ENCODE measurements at regions not wholly inside any gene's neighbourhood (a gene's known extent, or its start where the extent isn't known, plus 50 kb on each side); places are given as distances from the start of the nearest gene placed in this dataset.

DNA sequence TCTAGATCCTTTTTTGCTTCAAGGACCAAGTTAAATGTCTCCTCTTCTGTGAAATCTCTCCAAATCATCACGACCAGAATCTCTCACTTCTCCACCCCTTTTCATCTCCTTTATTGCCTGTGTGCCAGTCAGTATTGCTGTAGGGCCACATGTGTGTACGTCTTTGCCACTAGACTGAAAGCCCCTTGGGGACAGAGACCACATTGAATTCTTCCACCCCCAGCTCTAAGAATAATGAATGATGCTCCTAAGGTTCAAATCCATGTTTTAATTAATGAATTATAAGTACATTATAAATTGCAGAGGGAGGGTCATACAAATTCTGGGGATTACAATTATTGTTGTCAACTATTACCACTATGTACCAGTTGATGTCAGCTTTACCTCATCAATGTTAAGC, 343.8 kb downstream of the USP25 start:
- no peak overlapping the region for H3K4me3 ChIP-seq (ENCODE audit: low read depth, low read length)
- DNase-seq (ENCODE audit: low read depth), result no peak
- TF ChIP-seq, protein P1, sequence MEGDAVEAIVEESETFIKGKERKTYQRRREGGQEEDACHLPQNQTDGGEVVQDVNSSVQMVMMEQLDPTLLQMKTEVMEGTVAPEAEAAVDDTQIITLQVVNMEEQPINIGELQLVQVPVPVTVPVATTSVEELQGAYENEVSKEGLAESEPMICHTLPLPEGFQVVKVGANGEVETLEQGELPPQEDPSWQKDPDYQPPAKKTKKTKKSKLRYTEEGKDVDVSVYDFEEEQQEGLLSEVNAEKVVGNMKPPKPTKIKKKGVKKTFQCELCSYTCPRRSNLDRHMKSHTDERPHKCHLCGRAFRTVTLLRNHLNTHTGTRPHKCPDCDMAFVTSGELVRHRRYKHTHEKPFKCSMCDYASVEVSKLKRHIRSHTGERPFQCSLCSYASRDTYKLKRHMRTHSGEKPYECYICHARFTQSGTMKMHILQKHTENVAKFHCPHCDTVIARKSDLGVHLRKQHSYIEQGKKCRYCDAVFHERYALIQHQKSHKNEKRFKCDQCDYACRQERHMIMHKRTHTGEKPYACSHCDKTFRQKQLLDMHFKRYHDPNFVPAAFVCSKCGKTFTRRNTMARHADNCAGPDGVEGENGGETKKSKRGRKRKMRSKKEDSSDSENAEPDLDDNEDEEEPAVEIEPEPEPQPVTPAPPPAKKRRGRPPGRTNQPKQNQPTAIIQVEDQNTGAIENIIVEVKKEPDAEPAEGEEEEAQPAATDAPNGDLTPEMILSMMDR (IDR thresholded peaks at IDR 0.05; ENCODE audit: insufficient read depth, low read depth, low read length, missing control alignments), result no peak

DNA sequence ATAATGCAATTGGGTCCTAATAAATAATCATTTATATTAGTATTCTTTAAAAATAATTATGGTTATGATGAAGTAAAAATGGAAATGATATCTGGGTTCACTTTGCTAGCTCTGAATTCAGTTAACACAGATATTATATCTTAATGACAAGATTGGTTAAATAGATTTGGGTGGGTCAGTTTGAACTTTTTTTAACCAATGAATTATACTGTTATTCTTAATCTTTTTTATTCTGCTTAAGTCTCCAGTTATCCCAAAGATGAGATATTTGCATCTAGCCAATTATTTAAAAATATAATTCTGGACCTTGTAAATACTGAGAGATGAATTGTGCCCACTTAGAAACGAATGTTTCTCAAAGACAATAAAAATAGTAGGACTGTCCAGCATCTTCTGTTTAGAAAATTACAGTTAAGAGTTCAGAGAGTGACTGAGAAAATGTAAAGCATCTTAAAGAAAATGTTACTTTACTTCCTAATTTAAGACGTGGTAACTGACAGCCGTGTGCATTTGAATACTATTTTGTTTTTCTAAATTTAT, 345.2 kb downstream of the USP25 start:
- H3K4me3 ChIP-seq (ENCODE audit: low read depth, low read length), result no peak overlapping the region
- TF ChIP-seq, protein P1 (IDR thresholded peaks at IDR 0.05; ENCODE audit: insufficient read depth, low read depth, low read length, missing control alignments), result no peak
- DNase-seq (ENCODE audit: low read depth), result no peak

DNA sequence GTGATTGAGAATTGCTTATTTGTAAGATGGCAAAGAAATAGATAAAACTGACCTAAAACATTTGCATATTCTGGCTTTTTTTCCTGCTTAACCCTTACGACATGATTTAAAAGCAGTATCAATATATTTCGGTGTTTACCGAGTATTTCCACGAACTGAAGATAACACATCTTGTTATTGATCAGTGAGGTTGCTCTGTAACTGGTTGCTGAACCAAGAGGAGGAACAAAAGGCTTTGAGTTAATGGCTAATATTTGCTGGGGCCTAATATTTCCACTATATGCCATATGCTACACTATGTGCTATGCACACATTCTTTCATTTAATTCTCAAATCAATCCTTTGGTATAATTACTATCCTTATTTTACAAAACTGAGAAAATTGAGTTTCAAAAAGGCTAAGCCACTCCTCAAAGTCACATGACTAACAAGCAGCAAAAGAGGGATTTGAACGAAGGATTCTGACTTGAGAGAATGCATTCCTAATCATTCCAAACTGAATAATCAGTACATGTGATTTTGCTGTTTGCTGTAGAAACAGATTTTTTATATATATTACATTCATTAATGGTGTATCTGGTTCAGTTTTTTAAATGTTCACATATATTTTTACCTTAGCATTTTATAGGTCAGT, 346.0 kb downstream of the USP25 start:
- no peak overlapping the region for H3K4me3 ChIP-seq (ENCODE audit: low read depth, low read length)
- DNase-seq (ENCODE audit: low read depth), result no peak
- TF ChIP-seq, protein P1 (IDR thresholded peaks at IDR 0.05; ENCODE audit: insufficient read depth, low read depth, low read length, missing control alignments), result no peak

DNA sequence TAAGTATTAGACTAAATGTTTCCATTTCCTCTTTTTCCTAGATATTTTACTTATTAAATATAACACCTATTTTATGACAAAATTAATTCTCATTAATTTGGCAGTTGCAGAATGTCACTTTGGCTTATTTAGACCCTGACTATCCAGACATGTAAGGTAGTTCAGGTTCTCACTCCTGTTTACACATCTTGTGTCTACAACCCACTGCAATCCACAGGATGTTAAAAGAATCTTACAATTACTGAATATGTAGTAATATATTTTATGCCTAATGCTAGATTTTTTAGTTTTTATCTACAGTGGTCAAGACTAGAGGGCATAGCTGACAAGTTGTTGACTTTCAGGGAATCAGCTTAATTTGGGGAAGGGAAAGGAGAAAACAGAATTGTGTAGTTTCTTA, 346.7 kb downstream of the USP25 start:
- no peak overlapping the region for H3K4me3 ChIP-seq (ENCODE audit: low read depth, low read length)
- DNase-seq (ENCODE audit: low read depth), result no peak
- TF ChIP-seq, protein P1 (IDR thresholded peaks at IDR 0.05; ENCODE audit: insufficient read depth, low read depth, low read length, missing control alignments), result no peak

DNA sequence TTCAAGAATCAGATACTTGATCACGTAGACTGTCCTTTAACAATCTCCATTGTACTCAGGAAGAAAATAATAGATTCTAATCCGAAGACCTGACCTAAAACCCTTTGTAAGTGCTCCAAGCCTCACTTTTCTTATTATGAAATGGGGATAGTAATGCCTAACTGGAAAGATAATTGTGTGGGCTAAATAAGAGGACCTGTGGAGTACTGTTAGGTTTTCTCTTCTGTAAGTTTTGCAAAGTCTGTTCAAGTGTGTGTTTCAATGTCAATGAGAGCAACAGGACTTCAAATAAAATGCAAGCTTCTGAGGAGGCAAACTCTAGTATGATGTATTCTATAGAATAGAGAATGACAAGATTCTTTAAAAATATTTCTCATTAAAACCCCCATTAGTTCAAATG, 348.6 kb downstream of the USP25 start:
- no peak for DNase-seq (ENCODE audit: low read depth)
- no peak overlapping the region for H3K4me3 ChIP-seq (ENCODE audit: low read depth, low read length)
- TF ChIP-seq, protein P1 (IDR thresholded peaks at IDR 0.05; ENCODE audit: insufficient read depth, low read depth, low read length, missing control alignments), result no peak

DNA sequence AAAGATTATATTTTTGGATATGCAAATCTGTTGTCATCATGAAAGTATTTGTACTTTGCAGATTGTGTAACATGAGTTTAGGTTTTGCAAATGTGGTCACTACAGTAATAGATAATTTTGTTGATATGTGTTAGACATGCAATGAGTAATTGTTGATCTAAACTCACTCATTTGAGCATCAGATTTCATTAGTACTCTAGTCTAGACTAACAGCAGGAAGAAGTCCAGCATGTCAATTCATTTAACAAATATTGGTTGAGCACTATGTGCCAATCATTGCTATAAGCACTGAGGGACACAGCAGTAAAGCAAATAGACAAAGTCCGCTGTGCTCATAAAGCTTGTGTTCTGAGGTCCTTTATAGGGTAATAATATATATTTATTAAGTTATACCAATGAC, 350.0 kb downstream of the USP25 start:
- no peak for DNase-seq (ENCODE audit: low read depth)
- TF ChIP-seq, protein P1 (IDR thresholded peaks at IDR 0.05; ENCODE audit: insufficient read depth, low read depth, low read length, missing control alignments), result no peak
- H3K4me3 ChIP-seq (ENCODE audit: low read depth, low read length), result no peak overlapping the region

DNA sequence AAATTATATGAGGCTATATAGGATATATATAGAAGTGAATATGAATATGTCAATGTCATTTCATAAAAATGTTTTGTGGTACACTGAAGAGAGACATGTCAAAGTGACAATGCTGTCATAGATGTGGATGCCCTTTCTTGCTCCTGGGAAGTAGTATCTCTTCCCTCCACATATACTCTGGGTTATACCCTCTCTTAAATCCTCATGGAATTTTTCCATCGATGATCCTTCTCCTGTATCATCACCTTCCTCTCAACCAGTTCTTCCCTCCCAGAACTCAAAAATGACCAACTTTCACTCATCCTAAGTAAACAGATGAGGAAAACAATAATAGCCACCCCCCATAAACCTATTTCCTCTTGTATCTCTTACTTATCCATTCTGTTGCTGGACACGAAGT, 351.5 kb downstream of the USP25 start:
- TF ChIP-seq, protein P1 (IDR thresholded peaks at IDR 0.05; ENCODE audit: insufficient read depth, low read depth, low read length, missing control alignments), result no peak
- DNase-seq (ENCODE audit: low read depth), result no peak
- H3K4me3 ChIP-seq (ENCODE audit: low read depth, low read length), result no peak overlapping the region
